ENCODE measurements at regions not wholly inside any gene's neighbourhood (a gene's known extent, or its start where the extent isn't known, plus 50 kb on each side); places are given as distances from the start of the nearest gene placed in this dataset.

DNA sequence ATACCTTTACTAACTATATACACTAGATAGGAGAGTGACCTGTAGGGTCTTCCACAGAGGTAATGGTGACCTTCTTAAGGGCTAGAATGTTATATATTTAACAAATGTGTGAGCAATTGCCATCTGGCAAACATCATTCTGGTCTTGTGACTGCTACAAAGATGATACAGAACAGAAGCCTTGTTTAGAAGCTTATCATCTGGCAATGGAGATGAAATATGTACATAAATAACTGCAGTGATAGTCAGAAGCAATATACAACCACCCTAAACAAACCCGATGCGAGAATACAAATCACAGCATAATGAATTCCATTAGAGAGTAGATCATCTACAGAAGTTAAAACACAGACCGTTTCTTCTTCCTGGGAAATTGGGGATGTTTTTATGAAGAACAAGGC, 952.7 kb upstream of the SLIT2 start:
- WGBS, 4 donors: 35 to 60% (median 47%) methylated on average over 3 of the region's 3 CpGs

GRCh38 chr4:19293781-19294180, 957.9 kb upstream of the SLIT2 start:
- 94 to 100% (median 97%) methylated on average over 1 of the region's 1 CpG for WGBS, 4 donors
- Histone ChIP-seq H3K9me3 (peaks cover 0 to 43% (median 13%) of the 10 kb centered on the region in 12 donors), H3K36me3 (no peaks in the 10 kb centered on the region), H3K4me1 (no peaks in the 10 kb centered on the region), H3K27me3 (no peaks in the 10 kb centered on the region), H3K4me3 (no peak overlapping the region), H3K27ac (no peak overlapping the region)
- ATAC-seq (no peak), DNase-seq (no peak)
- intact Hi-C loops (cut with DNase I): no loop called here
- no peak for TF ChIP-seq POLR2A (IDR thresholded peaks at IDR 0.05)
- TF ChIP-seq CTCF (IDR thresholded peaks at IDR 0.05): no peak

More for the DNA sequence above, 952.7 kb upstream of the SLIT2 start:
- TF ChIP-seq CTCF (IDR thresholded peaks at IDR 0.05) (no peak), POLR2A (IDR thresholded peaks at IDR 0.05) (no peak)
- peaks cover 0 to 15% (median 0%) of the 10 kb centered on the region in 12 donors for H3K9me3 ChIP-seq
- H3K36me3 ChIP-seq: no peaks in the 10 kb centered on the region
- H3K27ac ChIP-seq: no peak overlapping the region
- ATAC-seq (no peak), DNase-seq (no peak)
- no peak overlapping the region for H3K4me3 ChIP-seq
- H3K27me3 ChIP-seq: no peaks in the 10 kb centered on the region
- no peaks in the 10 kb centered on the region for H3K4me1 ChIP-seq
- intact Hi-C loops (cut with DNase I): no loop called here

- Histone ChIP-seq H3K4me1 (no peaks in the 10 kb centered on the region), H3K4me3 (no peak overlapping the region), H3K27ac (no peak overlapping the region), H3K9me3 (peaks cover 0 to 43% (median 13%) of the 10 kb centered on the region in 12 donors), H3K36me3 (no peaks in the 10 kb centered on the region), H3K27me3 (no peaks in the 10 kb centered on the region)
- intact Hi-C loops (cut with DNase I): no loop called here
- no peak for DNase-seq
- TF ChIP-seq CTCF (IDR thresholded peaks at IDR 0.05) (no peak), POLR2A (IDR thresholded peaks at IDR 0.05) (no peak)
- 0 to 98% (median 49%) methylated on average over 1 of the region's 1 CpG for WGBS, 4 donors
- ATAC-seq: no peak
Observed at GRCh38 chr4:19293080-19293479, 958.6 kb upstream of the SLIT2 start.

DNA sequence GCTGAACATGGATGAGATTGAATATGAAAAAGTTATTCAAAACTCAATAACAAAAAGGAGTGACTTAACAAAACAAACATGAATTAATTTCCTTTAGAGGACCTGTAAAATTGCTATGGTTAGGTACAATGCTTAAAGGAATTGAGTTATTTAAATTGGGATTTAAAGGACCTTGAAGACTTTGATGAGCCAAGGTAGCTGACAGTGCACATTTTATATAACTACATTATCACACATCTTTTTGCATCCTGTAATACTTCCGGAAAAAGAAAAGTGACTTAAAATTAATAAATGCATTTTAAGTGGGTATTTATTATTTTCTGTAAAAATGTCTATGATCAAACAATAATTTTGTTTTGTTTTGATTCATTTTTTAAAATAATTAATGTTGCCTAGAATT, 964.8 kb upstream of the SLIT2 start:
- intact Hi-C loops (cut with DNase I): no loop called here
- no peaks in the 10 kb centered on the region for H3K27me3 ChIP-seq
- H3K9me3 ChIP-seq: peaks cover 0 to 21% (median 2%) of the 10 kb centered on the region in 12 donors
- no peak overlapping the region for H3K4me3 ChIP-seq
- TF ChIP-seq CTCF (IDR thresholded peaks at IDR 0.05) (no peak), POLR2A (IDR thresholded peaks at IDR 0.05) (no peak)
- WGBS, 4 donors: 88 to 95% (median 92%) methylated on average over 1 of the region's 1 CpG
- no peaks in the 10 kb centered on the region for H3K36me3 ChIP-seq
- ATAC-seq: no peak
- no peak for DNase-seq
- H3K4me1 ChIP-seq: no peaks in the 10 kb centered on the region
- H3K27ac ChIP-seq: no peak overlapping the region

Measured in heart left ventricle (tissue), 16 donors.